ENCODE measurements at regions not wholly inside any gene's neighbourhood (a gene's known extent, or its start where the extent isn't known, plus 50 kb on each side); places are given as distances from the start of the nearest gene placed in this dataset.

GRCh38 chr6:114446342-114446741 lies 103.5 kb upstream of the HS3ST5 start:
- no peak overlapping the region for H3K27ac ChIP-seq (ENCODE audit: low read length)
- H4K20me1 ChIP-seq (ENCODE audit: insufficient read depth, low read depth, low read length) = no peaks in the 10 kb centered on the region
- no peak overlapping the region for H3K4me3 ChIP-seq (ENCODE audit: low read length)
- H3K9me3 ChIP-seq (ENCODE audit: low read length) = no peaks in the 10 kb centered on the region
- H3K4me1 ChIP-seq (ENCODE audit: low read length) = no peaks in the 10 kb centered on the region
- H3K9ac ChIP-seq (ENCODE audit: low read length) = no peak overlapping the region
- no peaks in the 10 kb centered on the region for H3K36me3 ChIP-seq (ENCODE audit: insufficient read depth, low read length)
- H2AFZ ChIP-seq (ENCODE audit: low read length) = no peak overlapping the region
- H3K9me2 ChIP-seq (replicated peaks; ENCODE audit: insufficient read depth, low read length) = no peaks in the 10 kb centered on the region
- H3K27me3 ChIP-seq (ENCODE audit: low read length) = no peaks in the 10 kb centered on the region
- no peaks in the 10 kb centered on the region for H3K79me2 ChIP-seq (ENCODE audit: low read length)
- no peak overlapping the region for H3K4me2 ChIP-seq (ENCODE audit: low read depth, low read length, poor library complexity, severe bottlenecking)
- no peak for DNase-seq

DNA sequence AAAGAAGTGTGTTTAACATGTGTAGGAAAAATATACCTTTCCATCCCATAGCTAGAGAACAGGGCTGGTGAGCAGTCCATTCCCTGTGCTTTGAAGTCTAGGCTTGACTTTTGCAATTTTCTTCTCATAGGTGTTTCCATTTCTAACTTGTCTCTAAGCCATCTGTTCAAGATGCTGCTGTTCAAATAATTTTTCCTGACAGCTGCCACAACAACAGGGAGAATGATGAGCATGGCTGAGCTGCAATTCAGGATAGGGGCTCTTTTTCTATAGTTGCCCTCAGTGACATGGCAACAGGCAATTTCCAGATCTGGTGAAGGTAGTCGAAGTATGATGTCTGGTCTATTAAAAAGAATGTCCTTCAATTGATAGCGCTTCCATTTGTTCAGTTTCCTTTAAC lies 103.0 kb upstream of the HS3ST5 start:
- H4K20me1 ChIP-seq (ENCODE audit: insufficient read depth, low read depth, low read length) = no peaks in the 10 kb centered on the region
- H3K4me1 ChIP-seq (ENCODE audit: low read length) = no peaks in the 10 kb centered on the region
- no peak for DNase-seq
- H2AFZ ChIP-seq (ENCODE audit: low read length) = no peak overlapping the region
- no peaks in the 10 kb centered on the region for H3K79me2 ChIP-seq (ENCODE audit: low read length)
- no peaks in the 10 kb centered on the region for H3K9me3 ChIP-seq (ENCODE audit: low read length)
- no peaks in the 10 kb centered on the region for H3K36me3 ChIP-seq (ENCODE audit: insufficient read depth, low read length)
- no peak overlapping the region for H3K27ac ChIP-seq (ENCODE audit: low read length)
- H3K9ac ChIP-seq (ENCODE audit: low read length) = no peak overlapping the region
- no peaks in the 10 kb centered on the region for H3K27me3 ChIP-seq (ENCODE audit: low read length)
- H3K4me3 ChIP-seq (ENCODE audit: low read length) = no peak overlapping the region
- no peak overlapping the region for H3K4me2 ChIP-seq (ENCODE audit: low read depth, low read length, poor library complexity, severe bottlenecking)
- H3K9me2 ChIP-seq (replicated peaks; ENCODE audit: insufficient read depth, low read length) = 0 out of 2 replicates have a peak, but pooled peaks cover 1% of the 10 kb centered on the region

GRCh38 chr6:114439411-114439810 lies 96.6 kb upstream of the HS3ST5 start:
- Histone ChIP-seq H3K36me3 (ENCODE audit: insufficient read depth, low read length) (no peaks in the 10 kb centered on the region), H2AFZ (ENCODE audit: low read length) (no peak overlapping the region), H4K20me1 (ENCODE audit: insufficient read depth, low read depth, low read length) (no peaks in the 10 kb centered on the region), H3K9me2 (replicated peaks; ENCODE audit: insufficient read depth, low read length) (0 out of 2 replicates have a peak, but pooled peaks cover 3% of the 10 kb centered on the region), H3K27me3 (ENCODE audit: low read length) (no peaks in the 10 kb centered on the region), H3K79me2 (ENCODE audit: low read length) (no peaks in the 10 kb centered on the region), H3K27ac (ENCODE audit: low read length) (no peak overlapping the region), H3K4me3 (ENCODE audit: low read length) (no peak overlapping the region), H3K4me1 (ENCODE audit: low read length) (no peaks in the 10 kb centered on the region), H3K9me3 (ENCODE audit: low read length) (no peaks in the 10 kb centered on the region), H3K9ac (ENCODE audit: low read length) (no peak overlapping the region), H3K4me2 (ENCODE audit: low read depth, low read length, poor library complexity, severe bottlenecking) (no peak overlapping the region)
- DNase-seq = no peak

DNA sequence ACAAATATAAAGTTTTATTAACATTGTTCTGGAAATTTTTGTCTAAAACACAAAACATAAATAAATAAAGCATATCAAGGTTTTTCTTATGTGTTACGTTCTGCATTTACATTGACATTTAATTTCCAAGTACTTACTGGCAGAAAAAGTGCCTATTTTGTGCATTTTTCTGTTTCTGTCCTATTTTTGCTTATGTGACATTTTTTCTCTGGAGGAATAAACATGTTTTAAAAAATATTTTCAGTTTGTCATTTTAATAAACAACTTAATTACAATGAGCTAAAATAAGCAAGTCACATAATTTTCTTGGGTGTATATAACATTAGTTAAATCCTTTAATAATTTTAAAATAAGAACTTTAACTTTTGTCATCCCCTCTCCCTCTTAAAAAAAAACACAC lies 94.4 kb upstream of the HS3ST5 start:
- no peak overlapping the region for H3K4me3 ChIP-seq (ENCODE audit: low read length)
- no peak for DNase-seq
- no peak overlapping the region for H2AFZ ChIP-seq (ENCODE audit: low read length)
- H3K4me1 ChIP-seq (ENCODE audit: low read length) = no peaks in the 10 kb centered on the region
- no peak overlapping the region for H3K27ac ChIP-seq (ENCODE audit: low read length)
- 0 out of 2 replicates have a peak, but pooled peaks cover 3% of the 10 kb centered on the region for H3K9me2 ChIP-seq (replicated peaks; ENCODE audit: insufficient read depth, low read length)
- H3K27me3 ChIP-seq (ENCODE audit: low read length) = no peaks in the 10 kb centered on the region
- no peak overlapping the region for H3K9ac ChIP-seq (ENCODE audit: low read length)
- H3K9me3 ChIP-seq (ENCODE audit: low read length) = no peaks in the 10 kb centered on the region
- no peak overlapping the region for H3K4me2 ChIP-seq (ENCODE audit: low read depth, low read length, poor library complexity, severe bottlenecking)
- H3K36me3 ChIP-seq (ENCODE audit: insufficient read depth, low read length) = no peaks in the 10 kb centered on the region
- H4K20me1 ChIP-seq (ENCODE audit: insufficient read depth, low read depth, low read length) = no peaks in the 10 kb centered on the region
- no peaks in the 10 kb centered on the region for H3K79me2 ChIP-seq (ENCODE audit: low read length)

DNA sequence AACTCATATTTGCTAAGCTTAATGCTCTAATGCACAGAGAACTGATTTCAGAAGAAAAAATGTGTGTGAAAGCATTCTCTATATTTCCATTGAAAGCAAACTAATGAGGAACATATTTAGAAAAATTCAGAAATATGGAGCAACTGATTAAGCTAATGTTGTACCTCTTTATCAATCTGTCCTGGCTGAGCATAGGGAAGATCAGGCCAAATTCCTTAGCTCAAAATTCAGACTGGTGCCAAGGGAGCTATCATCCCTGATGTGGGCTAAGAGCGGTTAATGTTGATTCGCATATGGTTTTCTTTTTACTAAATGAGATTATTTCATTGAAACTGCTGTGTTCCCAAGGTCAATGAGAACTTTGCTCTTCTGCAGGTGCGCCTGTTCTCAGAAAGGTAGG lies 93.9 kb upstream of the HS3ST5 start:
- no peak for DNase-seq
- H3K27ac ChIP-seq (ENCODE audit: low read length) = no peak overlapping the region
- no peaks in the 10 kb centered on the region for H3K27me3 ChIP-seq (ENCODE audit: low read length)
- no peaks in the 10 kb centered on the region for H3K9me3 ChIP-seq (ENCODE audit: low read length)
- no peak overlapping the region for H3K9ac ChIP-seq (ENCODE audit: low read length)
- H3K4me3 ChIP-seq (ENCODE audit: low read length) = no peak overlapping the region
- H3K36me3 ChIP-seq (ENCODE audit: insufficient read depth, low read length) = no peaks in the 10 kb centered on the region
- no peak overlapping the region for H3K4me2 ChIP-seq (ENCODE audit: low read depth, low read length, poor library complexity, severe bottlenecking)
- no peak overlapping the region for H2AFZ ChIP-seq (ENCODE audit: low read length)
- H3K79me2 ChIP-seq (ENCODE audit: low read length) = no peaks in the 10 kb centered on the region
- H3K9me2 ChIP-seq (replicated peaks; ENCODE audit: insufficient read depth, low read length) = 0 out of 2 replicates have a peak, but pooled peaks cover 3% of the 10 kb centered on the region
- no peaks in the 10 kb centered on the region for H4K20me1 ChIP-seq (ENCODE audit: insufficient read depth, low read depth, low read length)
- no peaks in the 10 kb centered on the region for H3K4me1 ChIP-seq (ENCODE audit: low read length)

DNA sequence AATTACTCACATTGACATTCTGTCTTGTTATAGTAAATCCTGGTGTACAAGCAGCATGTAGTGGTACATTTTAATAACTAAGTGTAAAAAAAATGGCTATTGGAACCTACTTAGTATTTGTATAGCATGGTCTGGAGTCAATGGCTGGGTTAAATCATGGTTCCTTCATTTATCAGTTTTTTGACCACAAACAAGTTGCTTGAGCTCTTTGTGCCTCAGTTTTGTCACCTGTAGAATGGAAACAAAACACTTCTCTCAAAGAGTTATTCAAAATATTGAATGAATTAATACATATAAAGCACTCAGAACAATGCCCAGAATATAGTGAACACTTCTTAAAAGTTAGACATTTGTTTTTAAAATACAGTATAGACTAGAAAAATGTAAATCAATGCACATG lies 93.2 kb upstream of the HS3ST5 start:
- H3K9ac ChIP-seq (ENCODE audit: low read length) = no peak overlapping the region
- H3K9me2 ChIP-seq (replicated peaks; ENCODE audit: insufficient read depth, low read length) = 0 out of 2 replicates have a peak, but pooled peaks cover 3% of the 10 kb centered on the region
- H3K27ac ChIP-seq (ENCODE audit: low read length) = no peak overlapping the region
- no peak overlapping the region for H2AFZ ChIP-seq (ENCODE audit: low read length)
- H3K79me2 ChIP-seq (ENCODE audit: low read length) = no peaks in the 10 kb centered on the region
- H3K36me3 ChIP-seq (ENCODE audit: insufficient read depth, low read length) = no peaks in the 10 kb centered on the region
- H4K20me1 ChIP-seq (ENCODE audit: insufficient read depth, low read depth, low read length) = no peaks in the 10 kb centered on the region
- no peak for DNase-seq
- H3K4me3 ChIP-seq (ENCODE audit: low read length) = no peak overlapping the region
- no peaks in the 10 kb centered on the region for H3K9me3 ChIP-seq (ENCODE audit: low read length)
- no peaks in the 10 kb centered on the region for H3K27me3 ChIP-seq (ENCODE audit: low read length)
- H3K4me1 ChIP-seq (ENCODE audit: low read length) = no peaks in the 10 kb centered on the region
- no peak overlapping the region for H3K4me2 ChIP-seq (ENCODE audit: low read depth, low read length, poor library complexity, severe bottlenecking)

DNA sequence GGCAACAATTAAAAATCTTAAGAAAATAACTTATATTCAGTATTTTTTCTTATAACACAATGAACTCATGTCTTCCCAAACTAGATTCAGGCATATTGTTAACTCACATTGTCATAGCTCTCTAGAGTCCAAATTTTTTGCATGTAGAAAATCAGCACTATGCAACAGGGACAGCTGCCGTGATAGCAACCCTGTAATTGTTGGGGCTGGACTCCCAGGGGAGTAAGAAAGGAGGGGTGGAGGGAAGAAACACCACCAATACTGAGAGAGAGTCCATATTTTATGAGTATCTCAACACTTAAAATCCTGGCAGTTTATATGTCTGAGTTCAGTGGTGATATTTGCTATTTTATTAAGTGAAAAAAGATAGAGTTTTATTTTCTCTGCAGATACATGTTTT lies 89.6 kb upstream of the HS3ST5 start:
- DNase-seq = no peak
- H3K27me3 ChIP-seq (ENCODE audit: low read length) = no peaks in the 10 kb centered on the region
- no peaks in the 10 kb centered on the region for H3K4me1 ChIP-seq (ENCODE audit: low read length)
- no peak overlapping the region for H3K4me2 ChIP-seq (ENCODE audit: low read depth, low read length, poor library complexity, severe bottlenecking)
- no peaks in the 10 kb centered on the region for H3K36me3 ChIP-seq (ENCODE audit: insufficient read depth, low read length)
- H3K9me3 ChIP-seq (ENCODE audit: low read length) = no peaks in the 10 kb centered on the region
- no peaks in the 10 kb centered on the region for H3K79me2 ChIP-seq (ENCODE audit: low read length)
- H3K9me2 ChIP-seq (replicated peaks; ENCODE audit: insufficient read depth, low read length) = no peaks in the 10 kb centered on the region
- no peak overlapping the region for H2AFZ ChIP-seq (ENCODE audit: low read length)
- H3K27ac ChIP-seq (ENCODE audit: low read length) = no peak overlapping the region
- no peaks in the 10 kb centered on the region for H4K20me1 ChIP-seq (ENCODE audit: insufficient read depth, low read depth, low read length)
- H3K4me3 ChIP-seq (ENCODE audit: low read length) = no peak overlapping the region
- H3K9ac ChIP-seq (ENCODE audit: low read length) = no peak overlapping the region

- Histone ChIP-seq H3K27me3 (ENCODE audit: low read length) (no peaks in the 10 kb centered on the region), H4K20me1 (ENCODE audit: insufficient read depth, low read depth, low read length) (no peaks in the 10 kb centered on the region), H3K4me3 (ENCODE audit: low read length) (no peak overlapping the region), H3K9ac (ENCODE audit: low read length) (no peak overlapping the region), H2AFZ (ENCODE audit: low read length) (no peak overlapping the region), H3K36me3 (ENCODE audit: insufficient read depth, low read length) (no peaks in the 10 kb centered on the region), H3K4me1 (ENCODE audit: low read length) (no peaks in the 10 kb centered on the region), H3K27ac (ENCODE audit: low read length) (no peak overlapping the region), H3K9me2 (replicated peaks; ENCODE audit: insufficient read depth, low read length) (no peaks in the 10 kb centered on the region), H3K9me3 (ENCODE audit: low read length) (no peaks in the 10 kb centered on the region), H3K4me2 (ENCODE audit: low read depth, low read length, poor library complexity, severe bottlenecking) (no peak overlapping the region), H3K79me2 (ENCODE audit: low read length) (no peaks in the 10 kb centered on the region)
- DNase-seq = no peak
Observed at GRCh38 chr6:114431641-114432040, 88.8 kb upstream of the HS3ST5 start.

- no peaks in the 10 kb centered on the region for H3K9me3 ChIP-seq (ENCODE audit: low read length)
- no peak overlapping the region for H3K4me2 ChIP-seq (ENCODE audit: low read depth, low read length, poor library complexity, severe bottlenecking)
- no peaks in the 10 kb centered on the region for H3K79me2 ChIP-seq (ENCODE audit: low read length)
- no peaks in the 10 kb centered on the region for H3K4me1 ChIP-seq (ENCODE audit: low read length)
- H3K36me3 ChIP-seq (ENCODE audit: insufficient read depth, low read length) = no peaks in the 10 kb centered on the region
- no peak overlapping the region for H3K9ac ChIP-seq (ENCODE audit: low read length)
- DNase-seq = no peak
- no peak overlapping the region for H3K27ac ChIP-seq (ENCODE audit: low read length)
- no peak overlapping the region for H3K4me3 ChIP-seq (ENCODE audit: low read length)
- H4K20me1 ChIP-seq (ENCODE audit: insufficient read depth, low read depth, low read length) = no peaks in the 10 kb centered on the region
- H3K27me3 ChIP-seq (ENCODE audit: low read length) = no peaks in the 10 kb centered on the region
- no peaks in the 10 kb centered on the region for H3K9me2 ChIP-seq (replicated peaks; ENCODE audit: insufficient read depth, low read length)
- H2AFZ ChIP-seq (ENCODE audit: low read length) = no peak overlapping the region
Observed at GRCh38 chr6:114430534-114431124, 87.8 kb upstream of the HS3ST5 start.

Data from Karpas-422 (cell line).